Esophagus mucosa (tissue), 1 donor: ENCODE measurements at regions not wholly inside any gene's neighbourhood (a gene's known extent, or its start where the extent isn't known, plus 50 kb on each side); places are given as distances from the start of the nearest gene placed in this dataset.
"Not testable (repeated sequence)": the region's sequence is repeated elsewhere in the genome, so short reads cannot be mapped to it uniquely, and the experiment has no call there.

Experiments used
- ATAC-seq: fragments of 200-7000 bp; cut with Tn5 transposase; one replicate; pipeline ENCODE4 v1.9.1; 2020
- donor health status: DM: yes; HTN: yes; CAD: no.

GRCh38 chr16:86836503-86837129 is 258.3 kb downstream of the FOXL1 start:
- ATAC-seq: no peak

- ATAC-seq: no peak
These were observed 265.5 kb downstream of the FOXL1 start for GRCh38 chr16:86843812-86844211.

GRCh38 chr16:86844695-86845094 is 266.3 kb downstream of the FOXL1 start:
- peak; percentile 87 for ATAC-seq

DNA sequence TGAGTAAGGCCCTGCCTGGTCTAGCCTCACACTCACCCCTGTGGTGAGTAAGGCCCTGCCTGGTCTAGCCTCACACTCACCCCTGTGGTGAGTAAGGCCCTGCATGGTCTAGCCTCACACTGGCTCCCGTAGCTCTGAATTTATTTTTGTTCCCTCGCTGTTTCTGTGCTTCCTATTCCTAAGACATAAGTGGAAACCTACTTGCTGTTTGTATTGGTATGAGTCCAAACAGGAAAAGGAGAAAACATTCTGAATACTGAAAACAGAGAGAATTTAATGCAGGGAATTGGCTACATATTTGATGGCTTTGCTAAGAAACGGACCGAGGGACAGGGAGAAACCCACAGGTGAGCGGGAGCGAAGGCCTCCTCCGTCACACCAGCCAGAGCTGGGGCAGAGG is 267.8 kb downstream of the FOXL1 start:
- ATAC-seq: no peak

DNA sequence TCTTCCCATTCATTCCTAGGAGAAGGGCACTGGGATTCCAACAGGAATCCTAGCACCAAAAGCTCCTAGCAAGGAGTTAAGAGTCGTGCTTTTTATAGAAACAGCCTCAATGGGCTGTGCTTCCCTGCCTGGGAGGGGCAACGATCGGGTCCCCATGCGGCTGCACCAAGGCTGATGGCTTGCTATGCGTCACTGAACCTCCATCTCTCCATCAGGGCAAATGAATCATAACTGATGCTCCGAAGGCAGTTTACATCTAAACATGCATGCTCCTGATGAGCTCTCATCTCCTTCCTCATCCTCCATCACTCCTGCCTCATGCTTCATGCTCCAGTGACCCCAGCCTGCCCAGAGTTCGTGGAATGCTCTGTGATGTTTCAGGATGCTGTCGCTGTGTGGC is 270.5 kb downstream of the FOXL1 start:
- no peak for ATAC-seq

DNA sequence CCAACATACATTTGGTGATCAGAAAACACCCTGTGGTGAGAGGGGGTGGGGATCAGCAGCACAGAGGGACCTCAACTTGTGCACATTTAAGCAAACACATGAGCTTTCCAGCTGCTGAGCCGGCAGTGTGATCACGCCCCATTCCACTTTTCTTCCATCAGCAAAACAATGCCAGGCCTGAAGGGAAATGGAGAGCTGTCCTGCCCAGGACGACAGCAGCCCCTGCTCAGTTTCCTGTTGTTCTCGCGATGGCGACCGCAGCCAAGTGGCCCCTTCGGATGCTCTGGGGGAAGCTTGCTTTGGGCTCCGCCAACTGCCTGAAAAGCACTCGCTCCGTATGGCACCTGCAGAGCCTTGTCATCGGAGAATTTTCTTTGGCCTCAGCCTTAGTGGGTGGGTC is 272.3 kb downstream of the FOXL1 start:
- ATAC-seq: no peak

GRCh38 chr16:86852135-86852534 is 273.8 kb downstream of the FOXL1 start:
- ATAC-seq: no peak

DNA sequence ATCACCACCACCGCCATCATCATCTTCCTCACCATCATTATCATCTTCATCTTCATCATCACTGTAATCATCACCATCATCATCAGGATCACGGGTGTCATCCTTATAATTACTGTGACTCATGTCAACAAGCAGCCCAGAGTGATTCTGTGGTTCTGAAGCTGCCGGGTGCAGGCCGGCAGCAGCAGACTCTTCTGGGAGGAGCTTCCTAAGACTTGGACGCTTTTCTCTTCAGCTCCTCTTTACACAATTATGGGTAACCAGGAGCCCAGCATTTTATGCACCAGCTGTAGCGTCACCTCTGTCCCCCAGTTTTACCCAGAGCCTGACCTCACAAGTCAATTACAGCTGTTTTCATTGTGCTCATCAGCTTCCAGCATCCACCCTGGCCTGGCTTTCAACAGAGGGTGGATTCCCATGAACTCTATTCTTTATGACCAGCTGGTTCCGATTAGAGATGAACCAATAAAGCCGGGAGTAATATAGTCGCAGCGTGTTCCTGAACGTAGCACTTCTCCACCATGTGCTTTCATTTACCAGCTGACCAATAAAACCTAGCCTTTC is 275.8 kb downstream of the FOXL1 start:
- ATAC-seq: no peak

- ATAC-seq: no peak
These were observed 276.4 kb downstream of the FOXL1 start for GRCh38 chr16:86854626-86855294.

GRCh38 chr16:86856946-86857586 is 278.7 kb downstream of the FOXL1 start:
- no peak for ATAC-seq

DNA sequence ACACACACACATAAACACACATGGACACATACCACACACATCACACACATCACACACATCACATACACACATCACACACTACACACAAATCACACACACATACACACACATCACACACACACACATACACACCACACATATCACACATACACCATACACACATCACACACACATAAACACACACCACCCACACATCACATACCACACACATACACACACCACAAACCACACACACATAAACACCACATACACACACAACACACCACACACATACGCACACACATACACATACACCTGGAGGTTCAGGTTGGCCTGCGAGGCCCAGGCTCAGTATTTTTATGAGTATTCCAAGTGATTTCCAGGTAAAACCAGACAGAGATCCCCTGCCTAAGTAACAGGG is 279.5 kb downstream of the FOXL1 start:
- peak; percentile 17 for ATAC-seq

GRCh38 chr16:86858501-86858900 is 280.2 kb downstream of the FOXL1 start:
- no peak for ATAC-seq

- ATAC-seq: not testable (repeated sequence)
These were observed 283.0 kb downstream of the FOXL1 start for GRCh38 chr16:86861270-86861858.

DNA sequence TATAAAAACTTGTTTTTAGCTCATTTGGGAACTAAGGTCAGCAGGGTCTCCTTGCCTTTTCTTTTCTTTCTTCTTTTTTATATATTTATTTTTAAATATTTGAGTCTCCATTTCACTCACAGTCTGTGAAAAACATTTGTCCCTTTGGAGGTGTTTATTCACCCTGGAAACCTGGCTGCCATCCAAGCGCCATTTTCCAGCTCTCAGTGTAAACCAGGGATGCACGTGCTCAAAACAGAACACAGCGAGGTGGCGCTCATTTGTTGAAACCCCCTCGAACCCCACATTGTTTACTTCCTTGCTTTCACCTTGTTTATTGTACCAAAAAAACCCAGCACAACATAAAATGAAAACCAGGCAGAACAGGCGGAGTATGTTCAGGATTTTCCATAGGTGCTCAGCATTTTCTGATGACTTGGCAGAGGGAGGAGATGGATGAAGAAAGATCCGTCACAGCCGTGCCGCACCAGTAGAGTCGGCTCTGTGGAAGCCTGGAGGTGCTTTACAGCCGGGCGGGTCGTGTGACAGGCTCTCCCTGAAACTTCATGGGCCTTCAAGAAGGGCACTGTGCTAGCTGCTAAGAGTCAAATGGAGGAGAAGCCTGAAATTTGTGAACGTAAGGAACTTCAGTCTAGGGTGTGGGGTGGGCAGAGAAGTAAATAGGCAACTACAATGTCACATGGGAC is 284.4 kb downstream of the FOXL1 start:
- ATAC-seq: no peak

DNA sequence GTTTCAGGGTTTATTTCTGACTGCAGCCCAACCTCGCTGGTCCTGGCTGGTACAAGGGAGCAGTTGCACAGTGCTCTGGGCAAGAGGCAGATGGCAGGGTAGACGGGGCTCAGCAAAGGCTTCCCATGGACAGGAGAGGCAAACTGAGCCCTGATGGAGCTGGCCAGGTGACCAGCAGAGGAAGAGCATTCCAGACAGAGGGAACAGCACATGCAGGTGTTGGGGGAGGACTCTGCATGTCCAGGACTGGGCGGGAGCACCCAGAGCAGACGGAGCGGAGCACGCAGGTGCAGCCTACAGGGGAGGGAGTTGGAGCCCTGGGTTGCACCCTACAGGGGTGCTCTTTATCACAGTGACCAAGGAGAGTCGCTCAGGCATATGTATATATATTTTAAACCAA is 285.3 kb downstream of the FOXL1 start:
- no peak for ATAC-seq

DNA sequence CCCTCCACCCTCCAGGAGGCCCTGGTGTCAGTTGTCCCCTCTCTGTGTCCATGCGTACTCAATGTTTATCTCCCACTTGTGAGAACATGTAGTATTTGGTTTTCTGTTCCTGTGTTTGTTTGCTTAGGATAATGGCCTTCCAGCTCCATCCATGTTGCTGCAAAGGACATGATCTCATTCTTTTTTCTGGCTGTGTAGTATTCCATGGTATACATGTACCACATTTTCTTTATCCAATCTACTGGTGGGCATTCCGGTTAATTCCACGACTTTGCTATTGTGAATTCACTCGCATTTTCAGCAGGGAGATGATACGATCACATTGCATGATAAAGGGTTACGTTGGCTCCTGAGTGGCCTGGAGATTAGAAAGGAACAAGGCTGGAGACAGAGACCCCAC is 286.2 kb downstream of the FOXL1 start:
- ATAC-seq: no peak

GRCh38 chr16:86865851-86866662 is 287.7 kb downstream of the FOXL1 start:
- peak; percentile 44 for ATAC-seq

DNA sequence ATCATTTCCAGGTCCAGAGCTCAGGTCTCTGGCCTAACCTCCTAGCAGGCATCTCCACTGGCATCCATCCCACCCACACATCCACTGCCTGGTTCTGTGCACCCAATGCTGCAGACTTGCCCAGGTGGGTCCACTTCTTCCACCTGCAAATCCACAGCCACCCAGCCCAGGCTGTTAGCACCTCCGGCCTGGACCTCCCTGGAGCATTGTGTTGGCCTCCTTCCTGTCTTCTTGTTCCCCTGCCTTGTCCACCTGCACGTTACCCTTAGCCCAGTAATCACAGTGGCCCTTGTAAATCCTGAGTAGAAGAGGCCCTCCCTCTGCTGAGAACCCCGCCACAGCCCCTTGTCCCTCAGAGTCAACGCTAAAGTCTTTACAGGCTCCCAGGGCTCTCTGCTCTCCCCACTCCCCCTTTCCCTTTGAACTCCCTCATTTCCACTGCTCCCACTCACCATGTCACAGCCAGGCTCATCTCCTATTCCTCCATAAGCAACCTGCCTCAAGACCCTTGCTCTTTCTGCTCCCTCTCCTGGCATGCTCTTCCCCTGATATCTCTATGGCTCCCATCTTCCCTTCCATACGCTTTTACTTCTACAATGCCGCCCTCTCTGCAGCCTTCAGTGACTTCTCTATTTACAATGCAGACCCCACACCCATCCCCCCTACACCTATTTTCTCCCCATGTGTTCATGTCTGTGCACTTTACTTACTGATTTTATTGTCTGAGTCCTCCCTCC is 288.8 kb downstream of the FOXL1 start:
- no peak for ATAC-seq

DNA sequence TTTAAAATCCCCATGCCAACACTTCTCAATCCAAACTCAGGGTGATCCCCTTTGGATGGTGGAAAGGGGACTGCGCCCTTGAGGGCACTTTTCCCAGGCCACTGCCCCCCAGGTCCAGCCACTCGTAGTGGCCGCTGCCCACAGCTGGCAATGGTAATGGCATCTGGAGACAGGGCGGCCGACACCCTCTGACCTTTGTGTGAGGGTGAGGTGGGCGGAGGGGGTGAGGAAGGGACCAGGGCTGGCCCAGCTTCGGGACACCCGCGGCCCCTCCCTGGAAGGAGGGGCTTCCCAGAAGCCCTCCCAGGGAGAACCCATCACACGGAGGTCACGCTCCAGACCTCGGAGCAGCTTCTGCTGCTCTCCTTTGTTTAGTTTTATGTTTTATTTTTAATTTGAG is 289.7 kb downstream of the FOXL1 start:
- no peak for ATAC-seq

DNA sequence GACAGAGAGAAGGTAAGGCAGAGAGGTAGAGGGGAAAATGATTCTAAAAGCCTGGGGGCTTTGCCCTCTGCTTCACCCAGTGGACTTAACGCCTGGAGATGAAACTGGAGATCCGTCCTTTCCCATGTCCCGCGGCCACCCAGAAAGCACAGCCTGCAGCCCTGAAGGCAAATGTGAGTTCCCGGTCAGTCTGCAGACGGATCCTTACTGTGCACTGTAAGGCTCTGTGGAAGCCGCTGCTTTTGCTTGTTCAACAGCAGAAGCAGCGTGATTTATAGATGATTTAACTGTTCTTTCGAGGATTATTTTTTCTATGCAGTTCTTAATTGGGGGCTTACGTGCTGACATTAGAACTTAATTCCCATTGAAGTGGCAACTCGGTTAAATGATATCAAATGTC is 290.4 kb downstream of the FOXL1 start:
- ATAC-seq: no peak
